ENCODE measurements at regions not wholly inside any gene's neighbourhood (a gene's known extent, or its start where the extent isn't known, plus 50 kb on each side); places are given as distances from the start of the nearest gene placed in this dataset.

DNA sequence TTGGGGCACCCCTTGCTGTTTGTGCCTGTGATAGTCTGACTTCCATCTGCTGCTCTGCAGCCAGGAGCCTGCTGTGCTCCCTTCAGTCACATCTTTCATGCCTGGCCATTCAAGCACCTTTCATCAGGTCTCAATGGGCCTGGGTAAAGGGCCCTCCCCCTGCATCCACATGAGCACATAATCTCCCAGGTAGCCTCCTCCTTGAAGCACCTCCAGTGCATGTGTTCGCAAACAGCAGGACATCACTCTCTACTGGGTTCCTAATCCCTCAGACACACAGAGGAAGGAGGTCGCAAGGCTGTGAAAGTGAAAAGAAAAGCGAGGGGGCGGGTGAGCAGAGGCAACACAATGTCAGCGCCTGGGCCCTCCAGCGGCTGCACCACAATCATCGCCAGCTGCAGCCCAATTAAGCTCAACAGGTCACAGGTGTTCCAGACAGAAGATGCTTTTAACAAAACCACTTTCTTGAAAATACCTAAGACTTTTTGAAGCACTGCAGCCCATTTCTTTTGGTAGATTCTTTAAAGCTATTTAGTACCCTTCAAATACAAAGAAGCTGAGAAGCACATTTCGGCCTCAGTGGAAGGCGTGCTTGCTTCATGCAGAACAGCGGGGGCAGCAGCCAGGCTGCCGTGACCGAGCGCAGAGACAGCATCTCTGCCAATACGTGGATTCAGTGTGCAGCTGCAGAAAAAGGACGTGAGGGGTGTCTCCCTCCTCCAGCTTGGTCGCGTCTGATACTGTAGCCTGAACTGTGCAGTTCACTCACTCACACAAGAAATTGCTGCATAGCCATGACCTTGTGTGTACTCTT, 92.2 kb upstream of the SPRY1 start:
- H3K9me3 Mint-ChIP-seq = no peaks in the 10 kb centered on the region
- no peak overlapping the region for H3K27ac Mint-ChIP-seq
- H3K36me3 Mint-ChIP-seq (ENCODE audit: low read depth) = peaks cover 6% of the 10 kb centered on the region
- DNase-seq = no peak
- H3K4me3 Mint-ChIP-seq = no peak overlapping the region
- H3K27me3 Mint-ChIP-seq = no peaks in the 10 kb centered on the region
- intact Hi-C loops (cut with micrococcal nuclease) = no loop called here
- H3K4me1 Mint-ChIP-seq = peaks cover 7% of the 10 kb centered on the region

DNA sequence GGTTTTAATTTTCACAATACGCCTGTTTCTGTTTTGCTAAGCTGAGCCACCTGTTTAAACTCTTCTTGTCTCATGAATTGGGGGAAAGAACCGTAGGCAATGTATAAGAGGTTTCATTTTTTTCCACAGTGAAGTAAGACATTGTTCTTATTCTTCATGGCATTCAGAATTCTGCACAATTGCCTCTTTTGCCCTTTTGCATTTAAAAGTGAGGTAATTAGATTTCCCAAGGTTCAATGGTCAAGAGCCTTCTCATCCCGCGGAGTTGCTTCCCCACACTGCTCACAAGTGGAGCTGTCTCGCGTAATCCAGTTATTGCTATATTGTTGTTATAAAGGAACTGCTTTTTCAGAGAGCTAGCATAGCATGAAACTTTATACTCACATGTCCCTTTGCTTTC, 90.9 kb upstream of the SPRY1 start:
- Mint-ChIP-seq H3K9me3 (no peaks in the 10 kb centered on the region), H3K27ac (no peak overlapping the region), H3K4me1 (peaks cover 5% of the 10 kb centered on the region), H3K27me3 (no peaks in the 10 kb centered on the region), H3K4me3 (no peak overlapping the region), H3K36me3 (ENCODE audit: low read depth) (peaks cover 8% of the 10 kb centered on the region)
- intact Hi-C loops (cut with micrococcal nuclease) = no loop called here
- DNase-seq = no peak

DNA sequence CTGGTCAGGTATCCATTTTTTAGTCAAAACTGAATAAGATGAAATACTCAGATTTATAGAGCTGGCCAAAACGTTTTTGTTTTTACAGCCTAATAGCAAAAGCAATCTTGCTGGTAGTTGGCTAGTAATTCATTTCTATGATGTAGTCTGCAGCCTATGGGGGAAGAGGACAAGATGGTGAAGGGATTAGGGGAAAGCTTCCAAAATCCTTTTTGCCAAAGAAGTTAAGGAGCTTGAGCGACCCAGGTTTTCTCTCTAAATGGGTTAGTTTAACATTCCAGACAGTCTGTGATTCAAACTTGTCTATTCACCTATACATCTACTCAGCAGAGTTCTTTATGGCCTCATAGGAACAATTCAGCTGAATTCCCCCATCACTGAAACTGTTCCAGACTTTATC, 89.8 kb upstream of the SPRY1 start:
- intact Hi-C loops (cut with micrococcal nuclease) = no loop called here
- Mint-ChIP-seq H3K9me3 (peaks cover 1% of the 10 kb centered on the region), H3K27ac (no peak overlapping the region), H3K4me1 (peaks cover 5% of the 10 kb centered on the region), H3K36me3 (ENCODE audit: low read depth) (peaks cover 8% of the 10 kb centered on the region), H3K27me3 (no peaks in the 10 kb centered on the region), H3K4me3 (no peak overlapping the region)
- DNase-seq = no peak

- H3K9me3 Mint-ChIP-seq = peaks cover 3% of the 10 kb centered on the region
- H3K36me3 Mint-ChIP-seq (ENCODE audit: low read depth) = peaks cover 8% of the 10 kb centered on the region
- no peak for DNase-seq
- no peak overlapping the region for H3K4me3 Mint-ChIP-seq
- no peak overlapping the region for H3K27ac Mint-ChIP-seq
- H3K4me1 Mint-ChIP-seq = peaks cover 5% of the 10 kb centered on the region
- intact Hi-C loops (cut with micrococcal nuclease) = no loop called here
- H3K27me3 Mint-ChIP-seq = no peaks in the 10 kb centered on the region
Observed at GRCh38 chr4:123308667-123309066, 87.9 kb upstream of the SPRY1 start.

DNA sequence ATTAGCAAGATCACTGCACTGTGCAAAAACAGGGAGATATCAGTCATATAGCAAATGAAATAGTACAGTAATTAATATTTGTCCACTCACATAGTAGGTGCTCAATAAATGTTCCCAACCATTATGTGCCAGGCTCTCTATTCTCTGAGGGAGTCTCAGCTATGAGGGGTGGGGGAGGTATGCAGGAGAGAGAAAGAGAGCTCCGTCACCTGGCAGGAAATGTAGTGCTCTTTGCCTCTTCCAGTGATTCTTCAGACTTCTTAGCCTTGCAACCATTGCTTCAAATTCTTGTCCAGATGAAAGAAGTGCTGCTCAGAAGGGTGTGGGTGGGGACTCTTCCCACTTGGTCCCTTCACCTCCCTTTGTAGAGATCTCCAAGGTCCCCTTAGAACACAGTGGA, 84.5 kb upstream of the SPRY1 start:
- no peak overlapping the region for H3K27ac Mint-ChIP-seq
- no peak overlapping the region for H3K4me3 Mint-ChIP-seq

DNA sequence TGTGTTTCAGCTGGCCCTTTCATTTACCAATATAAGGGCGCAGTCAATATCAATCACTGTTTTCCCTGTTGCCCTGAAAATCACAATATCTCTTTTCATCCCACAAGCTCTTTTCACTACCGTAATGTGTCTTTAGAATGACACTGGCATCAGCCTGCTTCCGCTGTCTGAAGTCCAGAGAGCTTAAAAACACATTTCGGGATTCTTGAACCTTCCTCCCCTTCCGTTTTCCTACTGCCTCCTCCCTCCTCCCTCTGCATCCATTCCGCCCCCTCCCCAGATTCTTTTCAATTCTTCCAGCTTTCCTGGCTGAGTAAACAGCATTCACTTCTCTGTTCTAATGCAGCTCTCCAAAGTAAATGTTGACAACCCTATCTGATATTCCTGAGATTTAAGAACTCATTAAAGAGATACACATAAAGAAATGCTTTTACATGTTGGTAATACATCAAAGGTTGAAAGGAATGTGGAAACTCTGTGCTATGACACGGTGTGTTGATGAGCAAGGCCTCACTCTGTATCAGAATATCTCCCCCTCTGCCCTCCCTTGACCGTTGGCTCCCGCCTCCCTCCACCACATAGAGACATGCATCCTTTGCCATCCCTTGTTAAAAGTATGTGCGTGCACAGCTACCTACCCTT, 83.5 kb upstream of the SPRY1 start:
- intact Hi-C loops (cut with micrococcal nuclease) = no loop called here
- H3K36me3 Mint-ChIP-seq (ENCODE audit: low read depth) = peaks cover 12% of the 10 kb centered on the region
- no peak overlapping the region for H3K27ac Mint-ChIP-seq
- no peak for DNase-seq
- no peaks in the 10 kb centered on the region for H3K27me3 Mint-ChIP-seq
- H3K4me1 Mint-ChIP-seq = no peaks in the 10 kb centered on the region
- H3K9me3 Mint-ChIP-seq = peaks cover 3% of the 10 kb centered on the region
- H3K4me3 Mint-ChIP-seq = no peak overlapping the region

More for the DNA sequence above, 84.5 kb upstream of the SPRY1 start:
- Mint-ChIP-seq H3K27me3 (no peaks in the 10 kb centered on the region), H3K4me1 (no peaks in the 10 kb centered on the region), H3K36me3 (ENCODE audit: low read depth) (peaks cover 11% of the 10 kb centered on the region), H3K9me3 (peaks cover 3% of the 10 kb centered on the region)
- intact Hi-C loops (cut with micrococcal nuclease) = no loop called here
- no peak for DNase-seq

DNA sequence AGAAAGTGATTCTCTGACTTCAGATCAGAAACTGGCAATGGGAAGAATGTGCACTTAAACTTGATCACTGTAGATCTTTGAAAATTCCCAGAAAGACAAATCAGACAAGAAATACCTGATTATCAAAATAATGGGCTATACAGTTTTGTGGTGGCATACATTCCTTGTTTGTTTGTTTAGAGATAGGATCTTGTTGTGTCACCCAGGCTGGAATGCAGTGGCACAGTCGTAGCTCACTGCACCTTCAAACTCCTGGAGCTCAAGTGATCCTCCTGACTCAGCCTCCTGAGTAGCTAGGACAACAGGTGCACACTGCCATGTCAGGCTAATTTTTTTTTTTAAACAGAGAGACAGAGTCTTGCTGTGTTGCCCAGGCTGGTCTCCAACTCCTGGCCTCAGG, 81.0 kb upstream of the SPRY1 start:
- Mint-ChIP-seq H3K36me3 (ENCODE audit: low read depth) (peaks cover 11% of the 10 kb centered on the region), H3K4me3 (no peak overlapping the region), H3K27me3 (no peaks in the 10 kb centered on the region), H3K4me1 (no peaks in the 10 kb centered on the region), H3K27ac (no peak overlapping the region), H3K9me3 (peaks cover 7% of the 10 kb centered on the region)
- intact Hi-C loops (cut with micrococcal nuclease) = no loop called here
- DNase-seq = no peak

- no peak for DNase-seq
- H3K4me1 Mint-ChIP-seq = no peaks in the 10 kb centered on the region
- no peaks in the 10 kb centered on the region for H3K27me3 Mint-ChIP-seq
- H3K4me3 Mint-ChIP-seq = no peak overlapping the region
- H3K27ac Mint-ChIP-seq = no peak overlapping the region
- peaks cover 11% of the 10 kb centered on the region for H3K36me3 Mint-ChIP-seq (ENCODE audit: low read depth)
- peaks cover 11% of the 10 kb centered on the region for H3K9me3 Mint-ChIP-seq
- intact Hi-C loops (cut with micrococcal nuclease) = no loop called here
Observed at GRCh38 chr4:123317211-123317610, 79.4 kb upstream of the SPRY1 start.

DNA sequence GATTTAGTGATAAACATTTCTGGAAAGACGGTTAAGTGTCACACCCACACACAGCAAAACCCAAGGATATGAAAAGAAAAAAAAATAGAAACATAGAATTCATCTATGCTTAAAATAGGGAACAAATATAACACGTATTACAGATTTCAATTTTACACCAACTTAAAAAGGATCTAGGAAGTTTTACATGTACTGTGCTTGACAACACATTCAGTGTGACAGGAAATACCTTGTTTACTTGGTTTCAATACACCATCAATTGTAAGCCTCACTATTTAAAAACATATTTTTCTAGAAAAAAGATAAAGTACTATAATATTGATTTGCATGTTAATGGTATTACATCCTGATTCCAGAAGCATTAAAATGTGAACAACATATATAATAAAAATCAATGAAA, 77.0 kb upstream of the SPRY1 start:
- no peak for DNase-seq
- Mint-ChIP-seq H3K27me3 (no peaks in the 10 kb centered on the region), H3K27ac (no peak overlapping the region), H3K36me3 (ENCODE audit: low read depth) (peaks cover 11% of the 10 kb centered on the region), H3K9me3 (peaks cover 22% of the 10 kb centered on the region), H3K4me1 (no peaks in the 10 kb centered on the region), H3K4me3 (no peak overlapping the region)
- intact Hi-C loops (cut with micrococcal nuclease) = no loop called here

DNA sequence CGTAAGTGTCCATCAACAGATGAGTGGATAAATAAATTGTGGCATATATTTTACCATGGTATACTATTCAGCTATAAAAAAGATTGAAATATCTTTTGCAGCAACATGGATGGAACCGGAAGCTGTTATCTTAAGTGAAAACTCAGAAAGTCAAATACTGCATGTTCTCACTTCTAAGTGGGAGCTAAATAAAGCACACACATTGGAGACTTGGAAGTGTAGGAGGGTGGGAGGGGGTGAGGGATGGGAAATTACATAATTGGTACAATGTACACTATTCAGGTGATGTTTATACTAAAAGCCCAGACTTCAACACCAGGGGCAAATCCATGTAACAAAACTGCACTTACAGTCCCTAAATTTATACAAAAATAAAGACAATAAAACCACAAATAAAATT, 72.6 kb upstream of the SPRY1 start:
- Mint-ChIP-seq H3K4me3 (no peak overlapping the region), H3K9me3 (peaks cover 22% of the 10 kb centered on the region), H3K27ac (no peak overlapping the region), H3K36me3 (ENCODE audit: low read depth) (peaks cover 2% of the 10 kb centered on the region), H3K4me1 (peaks cover 4% of the 10 kb centered on the region), H3K27me3 (peaks cover 5% of the 10 kb centered on the region)
- intact Hi-C loops (cut with micrococcal nuclease) = no loop called here
- DNase-seq = no peak

- intact Hi-C loops (cut with micrococcal nuclease) = no loop called here
- H3K27me3 Mint-ChIP-seq = peaks cover 7% of the 10 kb centered on the region
- peaks cover 24% of the 10 kb centered on the region for H3K9me3 Mint-ChIP-seq
- peaks cover 4% of the 10 kb centered on the region for H3K4me1 Mint-ChIP-seq
- no peak overlapping the region for H3K27ac Mint-ChIP-seq
- H3K36me3 Mint-ChIP-seq (ENCODE audit: low read depth) = no peaks in the 10 kb centered on the region
- no peak overlapping the region for H3K4me3 Mint-ChIP-seq
- DNase-seq = no peak
Observed at GRCh38 chr4:123325241-123325681, 71.3 kb upstream of the SPRY1 start.

DNA sequence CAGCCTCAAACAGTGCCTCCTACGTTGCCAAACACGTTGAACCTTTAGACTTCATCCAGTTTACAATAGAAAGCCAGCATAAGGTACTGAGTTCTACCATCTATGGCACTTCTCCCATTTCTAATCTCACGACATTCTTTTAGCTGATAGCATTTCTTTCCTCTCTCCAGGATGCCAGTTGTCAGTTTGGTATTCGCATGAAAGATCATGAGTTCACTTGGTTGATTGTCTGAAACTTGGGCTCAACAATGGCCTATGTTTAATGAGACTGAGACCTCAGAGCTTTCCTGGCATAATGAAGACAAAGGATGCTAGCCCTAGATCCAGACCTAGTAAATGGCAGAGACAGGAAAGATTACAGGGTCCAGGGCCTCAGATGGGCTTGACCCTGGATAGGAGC, 69.2 kb upstream of the SPRY1 start:
- Mint-ChIP-seq H3K4me3 (no peak overlapping the region), H3K9me3 (peaks cover 21% of the 10 kb centered on the region), H3K36me3 (ENCODE audit: low read depth) (no peaks in the 10 kb centered on the region), H3K27ac (no peak overlapping the region), H3K4me1 (peaks cover 4% of the 10 kb centered on the region), H3K27me3 (peaks cover 10% of the 10 kb centered on the region)
- intact Hi-C loops (cut with micrococcal nuclease) = no loop called here
- DNase-seq = no peak

- intact Hi-C loops (cut with micrococcal nuclease) = no loop called here
- Mint-ChIP-seq H3K27ac (no peak overlapping the region), H3K36me3 (ENCODE audit: low read depth) (no peaks in the 10 kb centered on the region), H3K4me3 (no peak overlapping the region), H3K9me3 (peaks cover 18% of the 10 kb centered on the region), H3K4me1 (peaks cover 4% of the 10 kb centered on the region), H3K27me3 (peaks cover 10% of the 10 kb centered on the region)
- no peak for DNase-seq
Observed at GRCh38 chr4:123327846-123328429, 68.7 kb upstream of the SPRY1 start.

DNA sequence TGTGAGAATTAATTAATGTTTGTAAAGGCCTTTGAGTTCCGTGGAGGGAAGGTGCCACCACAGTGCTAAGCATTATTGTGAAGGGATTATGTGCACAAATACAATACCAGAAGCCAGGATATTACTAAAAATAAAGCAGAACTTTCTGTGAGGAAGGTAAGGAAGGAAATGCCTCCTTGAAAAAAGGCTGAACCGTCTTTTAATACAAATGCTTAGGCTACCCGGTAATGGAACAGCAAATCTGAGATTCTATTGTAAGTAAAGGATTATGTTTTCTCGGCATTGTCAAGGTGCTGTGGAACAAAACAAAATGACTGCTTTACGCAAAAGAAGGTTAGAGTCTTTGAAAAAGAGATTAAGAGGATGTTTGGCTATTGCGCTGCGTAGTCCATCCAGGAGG, 57.9 kb upstream of the SPRY1 start:
- no peak overlapping the region for H3K27ac Mint-ChIP-seq
- peaks cover 10% of the 10 kb centered on the region for H3K27me3 Mint-ChIP-seq
- H3K4me1 Mint-ChIP-seq = no peaks in the 10 kb centered on the region
- no peaks in the 10 kb centered on the region for H3K36me3 Mint-ChIP-seq (ENCODE audit: low read depth)
- intact Hi-C loops (cut with micrococcal nuclease) = no loop called here
- DNase-seq = no peak
- H3K4me3 Mint-ChIP-seq = no peak overlapping the region
- peaks cover 12% of the 10 kb centered on the region for H3K9me3 Mint-ChIP-seq
